GM19240 (cell line): ENCODE measurements at regions not wholly inside any gene's neighbourhood (a gene's known extent, or its start where the extent isn't known, plus 50 kb on each side); places are given as distances from the start of the nearest gene placed in this dataset.

ENCODE experiments used
- DNase-seq: peaks from one replicate; pipeline ENCODE4 v3.0.0; 2011; ENCODE audit warnings: low spot score; ENCODE audit not compliant: insufficient read length

DNA sequence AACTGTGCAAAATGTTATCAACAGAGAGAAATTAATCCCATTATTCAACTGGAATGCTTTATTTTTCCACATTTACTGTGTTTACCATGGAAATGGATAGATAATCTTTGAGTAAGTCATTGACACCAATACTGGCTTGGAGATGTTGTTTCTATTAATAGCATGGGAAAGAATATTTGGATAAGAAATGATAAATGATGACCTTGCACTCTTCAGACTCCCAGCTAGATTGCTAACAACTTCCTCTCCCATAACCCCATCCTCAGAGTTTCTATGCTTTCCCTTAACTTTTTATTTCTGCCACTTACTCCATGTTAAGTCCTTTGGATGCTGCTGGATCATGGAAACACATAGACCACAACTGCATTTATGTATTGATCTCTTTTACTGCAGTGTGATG is 182.5 kb downstream of the FNDC1 start:
- DNase-seq: no peak

DNA sequence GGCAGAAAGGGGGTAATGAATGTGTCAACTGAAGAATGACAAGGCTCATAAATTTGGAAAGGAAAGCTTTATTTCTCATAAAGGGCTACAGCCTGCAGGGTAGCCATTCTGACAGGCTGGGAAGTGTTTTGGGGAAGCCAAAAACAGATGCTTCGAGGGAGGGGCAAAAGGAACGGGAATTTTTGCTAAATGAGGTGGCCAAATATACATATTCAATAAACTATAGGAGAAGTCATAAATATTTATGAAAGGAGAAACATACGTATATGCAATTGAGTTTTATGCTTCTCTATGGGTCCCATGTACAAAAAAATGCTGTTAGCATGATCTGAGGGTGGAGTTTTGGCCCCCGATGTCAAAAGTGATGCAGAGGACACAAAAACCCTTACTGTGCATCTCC is 180.7 kb downstream of the FNDC1 start:
- DNase-seq: no peak

DNA sequence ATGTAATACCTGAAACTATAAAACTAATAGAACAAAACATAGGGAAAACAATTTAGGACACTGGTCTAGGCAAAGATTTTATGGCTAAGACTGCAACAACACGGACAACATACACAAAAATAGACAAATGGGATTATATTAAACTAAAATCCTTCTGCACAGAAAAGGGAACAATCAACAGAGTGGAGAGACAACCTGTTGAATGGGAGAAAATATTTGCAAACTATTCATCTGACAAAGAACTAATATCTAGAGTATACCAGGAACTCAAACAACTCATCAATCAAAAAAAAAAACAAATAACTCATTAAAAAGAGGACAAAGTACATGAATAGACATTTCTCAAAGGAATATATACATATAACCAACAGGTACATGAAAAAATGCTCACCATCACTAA is 174.5 kb downstream of the FNDC1 start:
- DNase-seq: no peak

DNA sequence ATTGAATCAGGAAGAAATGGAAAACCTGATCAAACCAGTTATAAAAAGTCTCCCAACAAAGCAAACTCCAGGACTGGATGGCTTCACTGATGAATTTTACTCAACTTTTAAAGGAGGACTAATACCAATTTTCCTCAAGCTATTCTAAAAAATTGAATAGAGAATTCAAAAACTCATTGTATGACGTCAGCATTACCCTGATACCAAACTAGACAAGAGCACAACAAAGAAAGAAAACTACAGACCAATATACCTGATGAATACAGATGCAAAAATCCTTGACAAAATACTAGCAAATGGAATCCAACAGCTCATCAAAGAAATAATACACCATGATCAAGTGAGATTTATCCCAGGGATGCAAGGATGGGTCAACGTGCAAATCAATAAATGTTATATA is 172.9 kb downstream of the FNDC1 start:
- DNase-seq: no peak

DNA sequence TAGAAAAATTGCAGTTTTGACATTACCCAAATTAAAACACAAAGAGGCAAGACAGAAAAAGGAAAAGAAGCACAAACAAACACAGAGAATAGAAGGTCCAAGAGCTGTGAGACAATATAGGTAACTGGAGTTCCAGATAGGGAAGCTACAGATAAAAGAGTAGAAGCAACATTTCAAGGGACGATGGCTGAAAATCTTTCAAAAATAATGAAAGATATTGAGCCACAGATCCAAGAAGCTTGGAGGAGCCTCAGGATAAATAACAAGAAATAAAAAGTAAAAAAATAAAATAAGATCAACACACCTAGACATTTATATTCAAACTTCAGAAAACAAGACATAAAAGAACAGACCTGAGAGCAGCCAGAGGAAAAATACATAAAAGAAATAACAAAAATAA is 164.9 kb downstream of the FNDC1 start:
- DNase-seq: no peak

DNA sequence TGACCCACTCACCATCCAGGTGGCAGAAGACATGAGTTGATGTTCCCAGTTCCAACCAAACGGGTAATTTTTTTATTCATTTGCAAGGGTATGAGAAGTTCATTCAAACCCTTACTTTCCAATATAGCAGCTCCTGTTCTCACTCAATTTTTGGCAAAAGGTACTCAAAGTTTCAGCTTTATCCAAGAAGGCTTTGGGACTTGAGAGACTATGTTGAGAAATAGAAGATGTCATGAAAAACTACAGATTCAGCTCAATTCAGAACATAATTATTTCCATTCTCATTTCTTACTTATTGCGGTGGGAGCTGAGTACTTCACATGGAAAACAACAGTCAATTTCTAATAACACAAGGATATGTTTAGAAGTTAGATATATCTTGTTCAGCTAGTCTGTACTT is 162.3 kb downstream of the FNDC1 start:
- DNase-seq: no peak

DNA sequence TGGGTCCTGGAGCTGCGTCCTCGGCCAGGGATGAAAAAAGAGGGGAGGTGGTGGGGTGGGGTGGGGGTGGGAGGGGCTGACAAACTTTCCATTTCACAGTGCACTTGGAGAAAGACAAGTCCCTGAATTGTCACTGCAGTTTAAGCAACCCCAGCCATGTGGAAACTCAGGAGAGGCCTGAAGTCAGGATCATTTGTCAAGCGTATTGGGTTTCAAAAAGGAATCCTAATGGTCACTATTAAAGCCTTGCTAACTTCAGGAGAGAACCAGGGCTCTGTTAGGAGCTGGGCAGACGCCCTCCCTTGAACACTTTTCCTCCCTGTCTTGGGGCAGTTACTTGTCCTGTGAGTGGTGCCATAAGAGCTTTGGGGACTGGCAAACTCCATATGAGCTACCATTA is 159.9 kb downstream of the FNDC1 start:
- no peak for DNase-seq

DNA sequence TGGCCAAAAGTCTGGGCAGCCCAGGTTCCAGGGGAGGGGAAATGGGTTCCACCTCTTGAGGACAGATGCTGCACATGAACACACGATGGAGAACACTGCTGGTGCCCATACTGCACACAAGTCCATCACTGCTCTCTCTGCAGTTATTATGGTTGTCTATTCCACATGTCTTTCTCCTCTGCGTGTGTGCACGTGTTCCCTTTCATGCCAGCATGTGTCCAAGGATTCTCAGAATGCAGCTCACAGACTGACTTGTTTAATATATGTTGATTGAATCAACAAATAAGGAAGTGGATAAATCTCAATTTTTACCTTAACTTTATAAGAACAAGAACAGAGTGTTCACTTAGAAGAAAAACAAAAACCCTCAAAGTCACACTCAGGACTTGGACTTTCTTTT is 158.9 kb downstream of the FNDC1 start:
- no peak for DNase-seq

DNA sequence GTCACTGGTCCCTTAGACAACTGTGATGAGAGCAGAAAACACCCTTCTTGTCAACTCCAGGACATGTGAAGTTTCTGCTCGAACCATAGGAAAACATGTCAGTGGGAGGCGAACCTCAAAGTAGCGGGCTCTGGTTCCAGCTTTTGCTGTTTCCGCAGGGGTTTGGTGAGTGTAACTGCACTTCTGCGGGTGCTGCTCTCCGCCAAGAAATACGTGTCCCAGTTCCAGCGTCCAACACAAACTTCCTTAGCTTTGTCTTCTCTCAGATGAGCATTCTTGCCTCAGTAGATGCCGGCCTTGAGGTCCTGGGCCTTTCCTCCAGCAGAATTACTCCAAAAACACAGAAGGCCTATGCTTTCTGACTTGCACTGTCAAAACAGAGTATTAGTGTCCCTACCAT is 156.3 kb downstream of the FNDC1 start:
- no peak for DNase-seq

DNA sequence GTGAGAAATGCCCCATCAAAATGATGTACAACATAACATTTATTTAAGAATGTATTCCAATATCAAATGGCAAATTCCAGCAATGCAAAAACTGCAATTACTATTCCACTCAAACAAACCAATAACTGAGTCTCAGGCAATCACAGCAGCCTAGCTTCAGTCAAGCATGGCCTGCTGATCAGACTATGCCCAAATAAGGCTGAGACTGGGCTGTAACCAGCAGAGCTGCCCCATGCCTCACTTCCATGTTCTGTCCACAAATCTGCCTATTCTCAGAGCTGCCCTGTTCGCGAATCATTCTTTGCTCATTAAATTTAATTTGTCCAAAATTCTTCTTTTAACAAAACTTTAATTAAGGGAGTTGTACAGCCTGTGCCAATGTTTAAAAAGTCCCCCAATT is 155.4 kb downstream of the FNDC1 start:
- no peak for DNase-seq
